WTC11 (cell line): ENCODE measurements at regions not wholly inside any gene's neighbourhood (a gene's known extent, or its start where the extent isn't known, plus 50 kb on each side); places are given as distances from the start of the nearest gene placed in this dataset.

Experiments
- ATAC-seq: fragments of 200-7000 bp; cut with Tn5 transposase; 2 replicates; pipeline ENCODE4 v1.10.0; 2021; ENCODE audit warnings: mild to moderate bottlenecking, moderate library complexity
- CTCF ChIA-PET: fragments of 300-600 bp; sonication (Branson Sonifier 250); formaldehyde crosslinking; loops from one replicate; lab custom pipeline; 2021; ENCODE audit warnings: antibody characterized with exemption; lab: Charles Lee
- POLR2A ChIA-PET: fragments of 350-600 bp; sonication (Branson Sonifier 250); formaldehyde crosslinking; loops from one replicate; lab custom pipeline; 2021; ENCODE audit warnings: antibody characterized with exemption; lab: Charles Lee
- DNase-seq: peaks from one replicate; pipeline ENCODE4 v3.0.0; 2021; ENCODE audit warnings: low spot score
- H3K27ac Mint-ChIP-seq: 2 replicates; pipeline ENCODE4 v1.8.0; 2021; ENCODE audit warnings: mixed read lengths
- H3K27me3 Mint-ChIP-seq: 2 replicates; pipeline ENCODE4 v1.8.0; 2021; ENCODE audit warnings: low read depth, mild to moderate bottlenecking, moderate library complexity, mixed read lengths
- H3K36me3 Mint-ChIP-seq: 2 replicates; pipeline ENCODE4 v1.8.0; 2021; ENCODE audit warnings: mixed read lengths
- H3K4me1 Mint-ChIP-seq: 2 replicates; pipeline ENCODE4 v1.8.0; 2022; ENCODE audit warnings: mixed read lengths
- H3K4me3 Mint-ChIP-seq: 2 replicates; pipeline ENCODE4 v1.8.0; 2021; ENCODE audit warnings: mild to moderate bottlenecking, moderate library complexity, mixed read lengths
- H3K9me3 Mint-ChIP-seq: 2 replicates; pipeline ENCODE4 v1.8.0; 2021; ENCODE audit warnings: mixed read lengths
- AFF4 ChIP-seq: sonication (generic); formaldehyde crosslinking; IDR thresholded peaks from 2 replicates; pipeline ENCODE4 v1.8.1; 2023; ENCODE audit warnings: mild to moderate bottlenecking, missing genetic modification reagents, borderline replicate concordance
- ARID4B ChIP-seq: sonication (generic); formaldehyde crosslinking; IDR thresholded peaks from 2 replicates; pipeline ENCODE4 v1.8.0; 2023; ENCODE audit warnings: missing genetic modification reagents, mild to moderate bottlenecking, borderline replicate concordance
- ELF4 ChIP-seq: sonication (generic); formaldehyde crosslinking; IDR thresholded peaks from 2 replicates; pipeline ENCODE4 v1.8.1; 2022; ENCODE audit warnings: low read depth, mild to moderate bottlenecking, moderate library complexity, missing genetic modification reagents
- ERG ChIP-seq: fragments of 250-450 bp; sonication (Bioruptor Pico); IDR thresholded peaks from 2 replicates; pipeline ENCODE4 v1.8.0; 2021; ENCODE audit warnings: mild to moderate bottlenecking
- ESRRA ChIP-seq: sonication (generic); formaldehyde crosslinking; IDR thresholded peaks from 2 replicates; pipeline ENCODE4 v1.8.1; 2022; ENCODE audit warnings: mild to moderate bottlenecking, missing genetic modification reagents, borderline replicate concordance
- FOXJ3 ChIP-seq: sonication (generic); formaldehyde crosslinking; IDR thresholded peaks from 2 replicates; pipeline ENCODE4 v1.9.0; 2021; ENCODE audit warnings: missing genetic modification reagents, mild to moderate bottlenecking, borderline replicate concordance
- KAT7 ChIP-seq: sonication (generic); formaldehyde crosslinking; IDR thresholded peaks from 2 replicates; pipeline ENCODE4 v1.8.1; 2023; ENCODE audit warnings: missing genetic modification reagents, mild to moderate bottlenecking, borderline replicate concordance
- MAX ChIP-seq: sonication (generic); formaldehyde crosslinking; IDR thresholded peaks from 2 replicates; pipeline ENCODE4 v1.8.0; 2022; ENCODE audit warnings: mild to moderate bottlenecking, missing genetic modification reagents
- NFATC4 ChIP-seq: fragments of 250-450 bp; sonication (Bioruptor Pico); IDR thresholded peaks from 2 replicates; pipeline ENCODE4 v1.9.0; 2021; ENCODE audit warnings: mild to moderate bottlenecking
- NFE2L1 ChIP-seq: sonication (generic); formaldehyde crosslinking; IDR thresholded peaks from 2 replicates; pipeline ENCODE4 v1.8.1; 2023; ENCODE audit warnings: missing genetic modification reagents
- NR1H2 ChIP-seq: sonication (generic); formaldehyde crosslinking; IDR thresholded peaks from 2 replicates; pipeline ENCODE4 v1.9.0; 2021; ENCODE audit warnings: mild to moderate bottlenecking, moderate library complexity, missing genetic modification reagents
- PREB ChIP-seq: sonication (generic); formaldehyde crosslinking; IDR thresholded peaks from 2 replicates; pipeline ENCODE4 v1.8.1; 2022; ENCODE audit warnings: mild to moderate bottlenecking, missing genetic modification reagents, moderate library complexity, borderline replicate concordance
- RELA ChIP-seq: sonication (generic); formaldehyde crosslinking; IDR thresholded peaks from 2 replicates; pipeline ENCODE4 v1.8.1; 2022; ENCODE audit warnings: missing genetic modification reagents, mild to moderate bottlenecking, borderline replicate concordance
- SMAD3 ChIP-seq: sonication (generic); formaldehyde crosslinking; IDR thresholded peaks from 2 replicates; pipeline ENCODE4 v1.8.0; 2022; ENCODE audit warnings: missing genetic modification reagents, mild to moderate bottlenecking, borderline replicate concordance
- SOX15 ChIP-seq: fragments of 250-450 bp; sonication (Bioruptor Pico); IDR thresholded peaks from 2 replicates; pipeline ENCODE4 v1.9.0; 2021; ENCODE audit warnings: mild to moderate bottlenecking
- TEAD1 ChIP-seq: sonication (generic); formaldehyde crosslinking; IDR thresholded peaks from 2 replicates; pipeline ENCODE4 v1.8.0; 2022; ENCODE audit warnings: mild to moderate bottlenecking, missing genetic modification reagents
- TEAD4 ChIP-seq: sonication (generic); formaldehyde crosslinking; IDR thresholded peaks from 2 replicates; pipeline ENCODE4 v1.8.0; 2022; ENCODE audit warnings: mild to moderate bottlenecking, missing genetic modification reagents
- ZNF219 ChIP-seq: sonication (generic); formaldehyde crosslinking; IDR thresholded peaks from 2 replicates; pipeline ENCODE4 v1.8.0; 2023; ENCODE audit warnings: missing genetic modification reagents, mild to moderate bottlenecking, borderline replicate concordance
- ZNF396 ChIP-seq: fragments of 250-450 bp; sonication (Bioruptor Pico); IDR thresholded peaks from 2 replicates; pipeline ENCODE4 v1.8.0; 2021; ENCODE audit warnings: mild to moderate bottlenecking, moderate library complexity, borderline replicate concordance
- ZNF416 ChIP-seq: fragments of 250-450 bp; sonication (Bioruptor Pico); IDR thresholded peaks from 2 replicates; pipeline ENCODE4 v1.9.0; 2021; ENCODE audit warnings: mild to moderate bottlenecking, inconsistent platforms
- ZNF423 ChIP-seq: fragments of 250-450 bp; sonication (Bioruptor Pico); IDR thresholded peaks from 2 replicates; pipeline ENCODE4 v2.1.2; 2022; ENCODE audit warnings: mild to moderate bottlenecking, moderate library complexity
- ZNF512 ChIP-seq: sonication (generic); formaldehyde crosslinking; IDR thresholded peaks from 2 replicates; pipeline ENCODE4 v1.8.1; 2022; ENCODE audit warnings: missing genetic modification reagents, borderline replicate concordance
- TF ChIP-seq, protein P1 (sequence below): fragments of 250-450 bp; sonication (Bioruptor Pico); IDR thresholded peaks from 2 replicates; pipeline ENCODE4 v2.1.2; 2022; ENCODE audit warnings: mild to moderate bottlenecking, moderate library complexity

- H3K4me3 Mint-ChIP-seq, result no peak overlapping the region
- peaks cover 29% of the 10 kb centered on the region for H3K36me3 Mint-ChIP-seq
- no peaks in the 10 kb centered on the region for H3K27me3 Mint-ChIP-seq
- ATAC-seq (no peak), DNase-seq (no peak)
- TF ChIP-seq ELF4, result no peak
- TF ChIP-seq NFE2L1 (CRISPR knock-in tag), result no peak
- no peak for TF ChIP-seq RELA (CRISPR knock-in tag)
- TF ChIP-seq TEAD1 (CRISPR knock-in tag), result no peak
- TF ChIP-seq, protein P1, sequence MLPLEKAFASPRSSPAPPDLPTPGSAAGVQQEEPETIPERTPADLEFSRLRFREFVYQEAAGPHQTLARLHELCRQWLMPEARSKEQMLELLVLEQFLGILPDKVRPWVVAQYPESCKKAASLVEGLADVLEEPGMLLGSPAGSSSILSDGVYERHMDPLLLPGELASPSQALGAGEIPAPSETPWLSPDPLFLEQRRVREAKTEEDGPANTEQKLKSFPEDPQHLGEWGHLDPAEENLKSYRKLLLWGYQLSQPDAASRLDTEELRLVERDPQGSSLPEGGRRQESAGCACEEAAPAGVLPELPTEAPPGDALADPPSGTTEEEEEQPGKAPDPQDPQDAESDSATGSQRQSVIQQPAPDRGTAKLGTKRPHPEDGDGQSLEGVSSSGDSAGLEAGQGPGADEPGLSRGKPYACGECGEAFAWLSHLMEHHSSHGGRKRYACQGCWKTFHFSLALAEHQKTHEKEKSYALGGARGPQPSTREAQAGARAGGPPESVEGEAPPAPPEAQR (CRISPR knock-in tag), result no peak
- TF ChIP-seq ZNF423 (CRISPR knock-in tag), result no peak
- no peak for TF ChIP-seq ZNF416 (CRISPR knock-in tag)
- no peak for TF ChIP-seq ESRRA
- TF ChIP-seq MAX (CRISPR knock-in tag), result no peak
- no peak for TF ChIP-seq ZNF219 (CRISPR knock-in tag)
- no peak for TF ChIP-seq NFATC4
- no peak for TF ChIP-seq ARID4B (CRISPR knock-in tag)
- no peak for TF ChIP-seq SOX15 (CRISPR knock-in tag)
- TF ChIP-seq KAT7 (CRISPR knock-in tag), result no peak
- no peak for TF ChIP-seq AFF4 (CRISPR knock-in tag)
- TF ChIP-seq ERG, result no peak
- peaks cover 22% of the 10 kb centered on the region for H3K9me3 Mint-ChIP-seq
- CTCF ChIA-PET, result no interaction called here
- H3K27ac Mint-ChIP-seq, result no peak overlapping the region
- H3K4me1 Mint-ChIP-seq, result peaks cover 23% of the 10 kb centered on the region
- POLR2A ChIA-PET, result no interaction called here
Observed at GRCh38 chr12:77214136-77214535, 148.8 kb upstream of the E2F7 start.

DNA sequence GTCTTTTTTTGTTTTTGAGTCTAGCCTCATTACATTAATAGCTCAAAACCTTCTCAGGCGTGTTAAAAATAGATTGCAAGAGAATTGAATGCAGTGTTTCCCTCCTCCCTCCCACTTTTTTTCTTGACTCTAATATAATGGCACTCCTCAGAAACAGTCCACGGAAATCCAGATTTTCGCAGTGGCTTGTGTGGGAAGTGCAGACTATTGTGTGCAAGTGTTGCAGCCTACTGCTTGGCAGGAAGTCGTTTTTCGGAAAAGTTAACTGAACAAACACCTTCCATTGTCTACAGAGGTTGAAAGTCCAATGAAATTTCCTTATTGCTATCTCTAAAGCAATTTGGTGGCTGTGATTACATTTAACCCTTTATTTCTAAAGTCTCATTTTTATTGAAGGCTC lies 147.9 kb upstream of the E2F7 start:
- Mint-ChIP-seq H3K36me3 (peaks cover 29% of the 10 kb centered on the region), H3K4me1 (peaks cover 23% of the 10 kb centered on the region), H3K27ac (no peak overlapping the region), H3K27me3 (no peaks in the 10 kb centered on the region), H3K4me3 (no peak overlapping the region), H3K9me3 (peaks cover 22% of the 10 kb centered on the region)
- CTCF ChIA-PET, result interaction anchor here (1.0 kb wide), 1 partner anchor 432 kb away, joined by 4 read pairs; no protein-coding TSS in a partner anchor
- POLR2A ChIA-PET, result no interaction called here
- DNase-seq, result no peak
- peak; percentile 24; the same call in 1 of the 2 replicates for ATAC-seq
- TF ChIP-seq PREB (CRISPR knock-in tag) (no peak), TEAD4 (no peak), FOXJ3 (CRISPR knock-in tag) (no peak), ZNF396 (CRISPR knock-in tag) (no peak), MAX (CRISPR knock-in tag) (no peak), NR1H2 (CRISPR knock-in tag) (no peak), ZNF512 (CRISPR knock-in tag) (no peak), SMAD3 (CRISPR knock-in tag) (no peak)
